ENCODE measurements at regions not wholly inside any gene's neighbourhood (a gene's known extent, or its start where the extent isn't known, plus 50 kb on each side); places are given as distances from the start of the nearest gene placed in this dataset.
A peak's percentile ranks its signal among the peaks of the same experiment; 100 is the strongest.

GRCh38 chr13:74214321-74214720 is 80.1 kb upstream of the KLF12 start:
- peak in 1 of 3 donors; percentile 0 for DNase-seq

- peak; percentile 4 to 29 (median 6) for DNase-seq
Measured at GRCh38 chr13:74210693-74211393, 76.6 kb upstream of the KLF12 start.

- DNase-seq = no peak
Measured at GRCh38 chr13:74206855-74207254, 72.7 kb upstream of the KLF12 start.

DNA sequence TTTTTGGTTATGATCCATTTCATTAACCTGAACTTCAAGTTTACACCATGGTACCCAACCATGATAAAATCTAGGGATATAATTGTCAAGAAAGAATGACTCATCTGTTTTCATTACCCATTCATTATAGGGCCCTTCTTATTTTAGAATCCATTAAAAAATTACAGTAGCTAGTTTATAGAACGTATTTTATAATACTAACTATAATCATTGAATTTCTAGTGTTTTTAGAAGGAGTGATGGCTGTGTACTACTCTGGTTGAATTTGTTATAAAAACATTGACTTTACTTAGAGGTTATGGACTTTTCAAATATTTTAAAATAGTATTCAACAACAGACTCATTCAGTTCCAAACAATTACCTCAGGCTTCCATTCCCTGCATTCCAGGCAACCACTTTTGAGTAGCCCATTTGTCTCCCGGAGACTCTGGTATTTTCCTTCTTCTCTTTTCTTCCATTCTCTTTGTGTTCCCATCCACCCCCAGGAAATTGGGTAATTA is 71.9 kb upstream of the KLF12 start:
- DNase-seq = no peak

DNA sequence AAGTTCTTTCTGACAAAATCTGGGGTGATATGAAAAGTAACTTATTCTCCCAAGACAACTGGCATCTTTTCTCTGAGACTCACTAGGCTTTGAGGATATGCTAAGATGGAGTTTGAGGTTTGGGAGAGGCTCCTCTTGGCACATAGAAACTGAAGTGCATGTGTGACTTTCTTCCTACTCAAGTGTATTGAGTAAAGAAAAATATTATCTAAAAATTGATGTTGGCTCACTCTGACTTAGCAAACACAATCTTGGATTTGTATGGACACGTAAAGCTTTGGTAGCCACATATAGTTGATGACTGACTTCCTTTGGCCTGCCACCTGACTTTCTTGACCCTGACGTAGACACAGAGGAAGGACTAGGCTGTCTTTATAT is 71.1 kb upstream of the KLF12 start:
- DNase-seq = no peak

DNA sequence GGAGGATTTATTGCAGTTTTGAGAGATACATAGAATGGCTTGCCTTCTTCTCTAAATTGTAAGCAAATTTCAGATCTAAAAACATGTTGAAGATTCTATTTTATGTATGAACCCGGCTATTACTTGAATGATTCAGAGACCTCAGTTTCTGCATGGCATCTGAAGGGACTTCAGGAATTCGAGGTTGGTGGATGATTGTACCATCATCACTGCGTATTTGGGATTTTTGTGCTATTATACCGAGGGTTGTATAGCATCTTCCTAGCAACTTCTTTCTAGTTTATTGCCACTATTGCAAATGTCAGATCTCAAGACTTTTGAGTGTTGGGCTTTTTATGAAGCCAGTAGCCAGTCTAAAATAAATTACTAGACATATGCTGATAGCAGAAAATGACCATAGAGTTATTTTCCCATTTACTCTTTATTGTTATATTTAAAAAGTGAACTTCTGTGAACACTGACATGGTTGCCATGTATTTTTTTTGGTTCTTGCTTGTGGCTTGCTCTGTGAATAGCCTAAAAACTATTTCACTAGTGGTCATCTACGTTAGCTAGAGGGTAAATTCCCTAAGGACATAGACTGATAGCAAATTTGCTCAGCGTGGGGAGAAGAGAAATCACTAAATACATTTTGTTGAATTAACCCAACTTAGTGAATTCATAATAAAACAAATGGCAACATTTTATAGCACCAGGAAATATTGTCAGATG is 70.6 kb upstream of the KLF12 start:
- DNase-seq = no peak

GRCh38 chr13:74203576-74203975 is 69.4 kb upstream of the KLF12 start:
- no peak for DNase-seq

GRCh38 chr13:74202129-74202813 is 68.1 kb upstream of the KLF12 start:
- no peak for DNase-seq

DNA sequence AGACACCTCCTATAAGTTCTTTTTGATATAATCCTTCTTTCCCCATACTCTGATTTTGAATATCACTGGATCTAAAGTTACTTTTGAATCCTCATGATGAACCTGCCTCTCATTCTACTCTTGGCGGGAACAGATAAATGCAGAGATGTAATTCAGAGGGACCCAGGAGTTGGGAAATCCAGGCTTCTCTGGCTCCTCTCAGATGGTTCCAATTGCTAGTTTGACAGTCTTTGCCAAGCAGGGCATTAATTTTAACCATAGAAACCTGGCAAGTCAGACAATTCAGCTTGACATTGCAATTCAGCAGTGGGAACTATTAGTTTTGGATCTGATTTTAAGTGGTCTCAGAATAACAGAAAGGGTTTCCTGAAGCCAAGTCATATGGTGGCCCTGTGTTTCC is 67.3 kb upstream of the KLF12 start:
- DNase-seq = no peak

DNA sequence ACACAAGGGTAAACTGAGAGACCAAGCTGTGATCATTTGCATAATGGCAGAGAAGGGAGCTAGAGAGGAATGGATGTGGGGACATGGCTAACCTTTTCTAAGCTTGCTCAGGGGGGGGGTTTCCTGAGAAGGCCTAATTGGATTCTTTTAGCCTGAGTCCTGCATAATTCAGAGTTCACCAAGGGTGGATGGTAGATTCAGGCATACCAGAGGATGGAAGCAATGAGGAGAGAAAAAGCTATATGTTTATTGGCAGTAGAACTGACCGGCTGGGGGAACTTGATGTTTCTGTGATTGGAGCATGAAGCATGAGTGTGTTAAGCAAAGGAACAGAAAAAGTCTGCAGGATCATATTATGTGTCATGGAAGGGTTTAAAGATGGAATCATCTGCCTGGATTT is 65.9 kb upstream of the KLF12 start:
- no peak for DNase-seq

DNA sequence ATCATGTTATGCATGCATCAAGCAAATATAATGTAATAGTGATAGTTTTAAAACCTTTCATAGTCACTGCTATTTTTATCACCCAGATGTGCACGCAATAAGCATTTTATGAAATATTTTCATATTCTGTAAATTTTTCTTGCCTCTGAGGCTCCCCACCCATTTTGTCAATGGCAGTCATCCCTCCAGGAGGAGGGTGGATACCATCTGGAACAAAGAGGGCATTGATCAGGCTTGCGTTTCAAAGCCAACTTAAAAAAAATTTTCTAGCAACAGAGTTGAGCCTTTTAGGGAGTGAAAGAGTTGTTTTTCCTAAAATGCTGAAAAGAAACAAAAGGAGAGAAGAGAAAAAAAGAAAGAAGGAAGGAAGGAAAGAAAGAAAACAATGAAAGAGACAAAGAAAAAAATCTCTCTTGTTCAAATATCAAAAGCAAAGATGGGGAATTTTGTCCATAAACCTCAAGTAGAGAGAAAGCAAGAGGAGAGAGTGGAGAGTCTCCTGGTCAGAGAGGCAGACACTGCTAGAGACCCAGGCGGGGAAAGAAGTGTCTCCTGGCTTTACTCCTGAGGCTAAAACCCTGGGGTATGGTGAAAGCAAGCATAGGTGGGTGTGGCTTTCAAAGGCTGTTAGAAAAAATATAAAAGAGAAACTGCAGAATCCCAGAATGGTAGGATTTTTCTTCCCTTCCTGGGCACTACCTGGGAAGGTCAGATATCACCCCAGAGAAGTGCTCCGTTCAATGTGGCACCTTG is 63.6 kb upstream of the KLF12 start:
- no peak for DNase-seq

DNA sequence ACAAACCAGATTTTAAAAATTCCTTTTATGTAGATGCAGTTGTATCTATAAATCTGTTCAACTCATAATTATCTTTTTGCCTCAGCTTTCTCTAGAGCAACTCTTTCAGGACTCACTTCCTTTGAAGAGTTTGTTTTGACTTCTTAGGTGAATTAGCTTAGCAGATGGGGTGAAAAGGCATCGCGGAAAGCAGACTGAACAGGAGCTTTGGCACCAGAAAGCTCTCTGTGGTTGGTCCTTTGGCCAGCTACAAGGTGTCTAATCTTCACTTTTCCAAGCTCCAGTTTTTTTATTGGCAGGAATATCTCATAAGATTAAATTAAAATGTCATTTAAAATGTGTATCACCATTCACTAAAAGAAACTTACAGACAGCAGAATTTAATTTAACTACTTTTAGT is 60.6 kb upstream of the KLF12 start:
- no peak for DNase-seq

DNA sequence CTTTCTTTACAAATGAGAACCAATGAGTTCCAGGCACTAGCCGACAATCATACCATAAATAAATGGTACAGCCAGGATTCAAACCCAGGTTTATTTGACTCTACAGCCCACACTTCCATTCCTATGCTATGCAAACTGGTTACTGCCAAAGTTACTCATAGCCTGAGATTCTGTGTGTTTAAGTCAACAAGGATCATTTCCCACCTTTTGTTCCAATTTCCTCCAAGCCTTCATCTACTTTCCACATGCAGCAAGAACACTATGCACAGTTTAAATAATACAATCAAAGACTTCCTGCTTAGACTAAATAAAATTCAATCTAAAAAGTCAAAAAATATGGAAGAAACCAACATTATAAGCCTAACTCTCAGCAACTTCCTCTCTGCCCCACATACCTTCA is 59.2 kb upstream of the KLF12 start:
- no peak for DNase-seq

DNA sequence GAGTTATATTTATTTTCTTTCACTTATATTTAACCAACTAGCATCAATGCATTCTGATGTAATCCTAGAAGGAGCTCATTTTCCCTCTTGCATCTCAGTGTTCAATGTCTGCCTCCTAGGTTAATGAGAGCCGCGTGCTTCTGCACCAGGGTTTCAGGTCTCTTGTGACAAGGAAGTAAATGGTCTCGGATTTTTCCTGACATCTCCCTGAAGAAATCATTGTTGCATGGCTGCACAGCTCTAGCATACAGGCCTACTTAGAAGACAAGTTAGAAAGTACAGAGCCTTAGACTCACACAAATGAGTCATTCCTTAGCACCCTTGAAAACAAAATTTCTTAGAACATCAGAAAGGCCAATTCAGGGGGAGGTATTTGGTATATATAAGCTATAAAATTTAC is 57.2 kb upstream of the KLF12 start:
- DNase-seq = no peak

DNA sequence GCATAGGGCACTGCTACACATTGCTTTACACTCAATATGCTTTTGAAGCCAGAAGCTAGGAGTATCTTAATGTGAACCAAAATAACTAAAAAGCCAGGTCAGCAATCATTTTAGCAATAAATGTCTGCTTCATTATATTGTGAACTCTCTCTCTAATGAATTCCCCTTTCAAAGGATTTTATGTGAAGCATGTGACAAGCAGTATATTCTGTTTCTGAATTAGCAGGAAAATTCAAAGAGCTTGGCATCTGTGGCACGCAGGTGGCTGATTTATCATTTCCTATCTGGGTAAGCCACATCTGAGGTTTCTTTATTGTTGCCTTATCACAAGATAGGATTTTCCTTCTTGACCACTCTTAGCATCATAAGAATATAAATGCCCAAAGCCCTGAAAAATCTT is 56.8 kb upstream of the KLF12 start:
- no peak for DNase-seq

DNA sequence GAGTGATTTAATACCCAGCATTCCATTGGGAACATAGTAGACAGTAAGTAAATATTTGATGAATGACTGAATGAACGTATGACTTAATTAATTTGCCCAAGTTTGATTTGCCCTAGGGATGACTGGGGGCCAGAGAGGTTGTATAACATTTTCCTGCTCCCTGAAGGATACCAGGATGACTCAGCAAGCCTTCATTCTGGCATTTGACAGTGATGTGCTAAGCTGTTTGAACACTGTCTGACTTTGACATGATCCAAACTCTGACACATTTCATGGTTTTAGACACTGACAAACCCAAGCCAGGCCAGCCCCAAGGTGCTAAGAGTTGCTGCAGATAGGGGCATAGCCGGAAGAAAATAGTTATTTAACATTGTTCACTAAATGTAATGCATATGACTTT is 53.4 kb upstream of the KLF12 start:
- DNase-seq = no peak

DNA sequence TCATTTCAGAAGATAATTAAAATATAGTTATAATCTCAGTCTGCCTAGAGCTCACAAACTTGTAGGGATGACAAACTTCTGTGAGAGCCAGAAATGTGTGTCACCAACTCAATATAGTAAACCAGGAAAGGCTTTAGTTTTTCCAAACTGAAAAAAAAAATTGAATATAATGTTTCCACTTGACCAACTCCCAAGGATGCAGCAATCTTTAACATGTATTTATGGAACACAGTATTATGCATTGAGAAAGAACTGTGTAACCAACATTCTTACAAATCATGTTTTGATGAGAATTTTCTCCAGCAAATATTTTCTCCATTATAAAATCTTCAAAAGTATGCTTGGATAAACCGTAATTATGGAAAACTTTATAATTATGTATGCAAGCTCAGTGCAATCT is 50.1 kb upstream of the KLF12 start:
- DNase-seq = no peak
